ENCODE measurements at regions not wholly inside any gene's neighbourhood (a gene's known extent, or its start where the extent isn't known, plus 50 kb on each side); places are given as distances from the start of the nearest gene placed in this dataset.

GRCh38 chr19:56942756-56943155 lies 102.2 kb upstream of the PEG3 start:
- no peak for TF ChIP-seq CTCF (IDR thresholded peaks at IDR 0.05; ENCODE audit: low read depth, low read length, poor library complexity, severe bottlenecking)
- no peak for TF ChIP-seq EZH2phosphoT487 (IDR thresholded peaks at IDR 0.05; ENCODE audit: borderline replicate concordance, low read length)
